ENCODE measurements at regions not wholly inside any gene's neighbourhood (a gene's known extent, or its start where the extent isn't known, plus 50 kb on each side); places are given as distances from the start of the nearest gene placed in this dataset.

DNA sequence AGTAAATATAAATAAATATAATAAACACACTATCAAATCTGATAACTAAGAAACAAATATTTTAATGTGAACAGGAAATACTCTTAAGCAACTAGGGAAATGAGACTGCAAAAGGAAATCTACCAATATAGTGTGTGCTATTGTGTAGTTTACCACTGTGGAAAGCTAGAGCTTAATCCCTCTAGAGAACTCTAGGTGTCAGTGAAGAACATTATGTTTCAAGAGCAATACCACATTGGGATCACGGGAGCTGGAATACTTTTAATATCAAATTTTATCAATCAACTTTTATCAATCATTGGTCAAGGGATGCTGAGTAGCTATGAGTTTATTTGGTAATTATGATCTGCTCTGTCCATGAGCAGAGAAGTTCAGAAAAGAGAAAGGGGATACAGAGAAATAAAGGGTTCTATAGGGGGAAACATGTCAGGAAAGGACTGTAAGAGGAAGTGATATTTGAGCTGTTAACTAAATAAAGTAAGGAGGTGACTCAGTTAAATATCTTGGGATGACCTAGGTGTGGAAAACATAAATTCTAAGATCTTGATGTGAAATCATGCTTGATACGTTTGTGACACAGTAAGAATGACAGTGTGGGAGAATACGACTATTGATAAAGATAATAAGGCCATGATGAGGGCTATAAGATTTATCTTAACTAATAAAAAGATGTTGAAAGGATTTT lies 762.2 kb upstream of the ALCAM start:
- DNase-seq (peak in 1 of 4 donors; percentile 13), ATAC-seq (peak; percentile 87)
- intact Hi-C loops (cut with DNase I), result no loop called here

GRCh38 chr3:104606812-104607211 lies 759.9 kb upstream of the ALCAM start:
- Histone ChIP-seq H3K9me3 (no peaks in the 10 kb centered on the region), H3K36me3 (no peaks in the 10 kb centered on the region), H3K4me1 (no peaks in the 10 kb centered on the region), H3K4me3 (no peak overlapping the region), H3K27ac (no peak overlapping the region), H3K27me3 (no peaks in the 10 kb centered on the region)
- no peak for ATAC-seq
- no peak for DNase-seq
- TF ChIP-seq CTCF (IDR thresholded peaks at IDR 0.05), result no peak
- intact Hi-C loops (cut with DNase I), result no loop called here

More for the DNA sequence above, 762.2 kb upstream of the ALCAM start:
- Histone ChIP-seq H3K27me3 (no peaks in the 10 kb centered on the region), H3K36me3 (no peaks in the 10 kb centered on the region), H3K4me3 (no peak overlapping the region), H3K9me3 (no peaks in the 10 kb centered on the region), H3K4me1 (no peaks in the 10 kb centered on the region), H3K27ac (no peak overlapping the region)
- peak in 1 of 2 donors; percentile 33 for TF ChIP-seq CTCF (IDR thresholded peaks at IDR 0.05)

- intact Hi-C loops (cut with DNase I), result no loop called here
- no peak overlapping the region for H3K4me3 ChIP-seq
- no peaks in the 10 kb centered on the region for H3K36me3 ChIP-seq
- no peaks in the 10 kb centered on the region for H3K9me3 ChIP-seq
- H3K4me1 ChIP-seq, result no peaks in the 10 kb centered on the region
- DNase-seq (peak in 2 of 4 donors; percentile 10 to 40), ATAC-seq (peak; percentile 86)
- no peaks in the 10 kb centered on the region for H3K27me3 ChIP-seq
- peak in 1 of 2 donors; percentile 16 for TF ChIP-seq CTCF (IDR thresholded peaks at IDR 0.05)
- H3K27ac ChIP-seq, result no peak overlapping the region
Measured at GRCh38 chr3:104610730-104611652, 755.7 kb upstream of the ALCAM start.

GRCh38 chr3:104612218-104612617 lies 754.5 kb upstream of the ALCAM start:
- no peak for ATAC-seq
- intact Hi-C loops (cut with DNase I), result no loop called here
- H3K9me3 ChIP-seq, result no peaks in the 10 kb centered on the region
- no peak for TF ChIP-seq CTCF (IDR thresholded peaks at IDR 0.05)
- no peaks in the 10 kb centered on the region for H3K4me1 ChIP-seq
- H3K36me3 ChIP-seq, result no peaks in the 10 kb centered on the region
- H3K27me3 ChIP-seq, result no peaks in the 10 kb centered on the region
- no peak overlapping the region for H3K27ac ChIP-seq
- no peak overlapping the region for H3K4me3 ChIP-seq
- DNase-seq, result no peak

- no peak overlapping the region for H3K4me3 ChIP-seq
- no peak overlapping the region for H3K27ac ChIP-seq
- intact Hi-C loops (cut with DNase I), result no loop called here
- no peaks in the 10 kb centered on the region for H3K27me3 ChIP-seq
- no peak for ATAC-seq
- TF ChIP-seq CTCF (IDR thresholded peaks at IDR 0.05), result no peak
- H3K36me3 ChIP-seq, result no peaks in the 10 kb centered on the region
- H3K9me3 ChIP-seq, result no peaks in the 10 kb centered on the region
- no peaks in the 10 kb centered on the region for H3K4me1 ChIP-seq
- DNase-seq, result no peak
Measured at GRCh38 chr3:104614564-104614963, 752.1 kb upstream of the ALCAM start.

Measured in left lung (tissue), 4 donors.